GM08714 (cell line): ENCODE measurements at regions not wholly inside any gene's neighbourhood (a gene's known extent, or its start where the extent isn't known, plus 50 kb on each side); places are given as distances from the start of the nearest gene placed in this dataset.

Experiments used
- H3K4me3 ChIP-seq: fragments of 200-500 bp; sonication (Bioruptor generic); 2 replicates; pipeline ENCODE4 v1.5.1; 2014; ENCODE audit warnings: mild to moderate bottlenecking, low read length, inconsistent platforms
- ZNF274 ChIP-seq: IDR thresholded peaks from 2 replicates; pipeline ENCODE4 v1.6.1; 2012; ENCODE audit warnings: mild to moderate bottlenecking, low read depth, low read length

DNA sequence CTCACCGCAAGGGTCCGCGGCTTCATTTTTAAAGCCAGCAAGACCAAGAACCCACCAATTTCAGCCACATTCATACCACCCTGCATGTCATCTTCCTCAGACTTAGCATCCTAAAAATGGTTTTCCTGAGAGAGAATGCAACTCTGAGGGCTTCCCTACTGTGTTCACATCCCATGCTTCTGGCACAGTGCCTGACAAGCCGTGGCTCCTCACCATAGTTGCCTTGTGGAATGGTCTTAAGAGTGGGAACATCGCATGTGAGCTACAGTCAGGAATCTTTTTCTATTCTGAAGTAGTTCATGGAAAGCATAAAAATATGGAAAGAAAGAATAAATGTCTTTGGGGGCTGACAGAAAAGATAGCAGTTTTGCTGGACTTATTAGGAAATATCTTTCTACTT is 120.3 kb downstream of the RAP2B start:
- no peak for TF ChIP-seq ZNF274

DNA sequence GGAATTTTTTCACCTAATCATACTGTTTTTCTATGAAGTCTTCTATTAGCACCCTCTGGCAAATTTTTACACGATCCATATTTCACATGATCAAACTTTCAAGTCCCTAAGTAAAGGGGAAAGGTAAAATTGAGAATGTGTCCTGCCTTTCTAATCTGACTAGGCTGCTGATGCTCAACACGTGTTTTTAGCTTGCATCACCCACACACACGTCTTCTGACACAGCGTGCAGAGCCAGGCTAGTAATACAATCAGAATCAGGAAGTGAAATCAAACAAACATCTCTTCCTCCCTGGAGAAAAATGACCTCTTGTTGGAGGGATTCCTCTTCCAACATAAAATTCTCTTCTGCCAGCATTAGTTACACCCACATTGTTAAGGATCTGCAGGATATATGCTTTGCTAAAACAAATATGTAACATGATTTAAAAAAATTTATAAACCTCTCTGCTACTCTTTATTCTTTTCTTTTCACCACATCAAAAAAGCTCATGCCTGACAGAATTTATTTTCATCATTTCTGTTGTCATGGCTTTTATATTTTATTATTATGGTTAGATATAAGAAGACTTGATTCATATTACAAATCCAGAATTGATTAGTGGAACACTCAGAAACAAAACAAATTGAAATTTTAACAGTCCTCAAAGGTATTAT is 122.4 kb downstream of the RAP2B start:
- H3K4me3 ChIP-seq: no peak overlapping the region
- no peak for TF ChIP-seq ZNF274

More for the DNA sequence above, 120.3 kb downstream of the RAP2B start:
- no peak overlapping the region for H3K4me3 ChIP-seq

DNA sequence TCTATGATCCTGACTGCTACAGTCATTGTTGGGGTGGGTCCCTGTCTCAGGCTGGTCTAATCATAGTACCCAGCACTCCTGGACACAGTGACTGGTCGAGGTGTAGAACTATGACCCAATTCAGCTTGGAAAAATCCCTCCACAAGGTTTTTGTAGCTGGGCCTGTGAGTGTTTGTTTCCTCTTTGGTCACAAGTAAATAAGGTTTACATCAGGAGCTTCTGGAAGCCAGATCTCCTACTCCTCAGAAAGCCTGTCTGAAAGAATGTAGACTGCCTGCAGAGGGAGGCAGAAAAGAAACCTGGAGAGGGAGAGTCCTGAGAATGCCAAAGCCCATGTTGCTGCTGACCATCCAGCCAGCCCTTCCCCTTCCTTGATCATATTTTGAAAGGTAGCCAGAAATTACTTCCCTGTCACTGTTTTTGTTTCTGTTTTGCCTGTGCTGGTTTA is 123.2 kb downstream of the RAP2B start:
- no peak for TF ChIP-seq ZNF274
- H3K4me3 ChIP-seq: no peak overlapping the region

- H3K4me3 ChIP-seq: no peak overlapping the region
- TF ChIP-seq ZNF274: no peak
These were observed 124.0 kb downstream of the RAP2B start for GRCh38 chr3:153285982-153286381.

GRCh38 chr3:153287017-153287416 is 125.0 kb downstream of the RAP2B start:
- no peak overlapping the region for H3K4me3 ChIP-seq
- TF ChIP-seq ZNF274: no peak

DNA sequence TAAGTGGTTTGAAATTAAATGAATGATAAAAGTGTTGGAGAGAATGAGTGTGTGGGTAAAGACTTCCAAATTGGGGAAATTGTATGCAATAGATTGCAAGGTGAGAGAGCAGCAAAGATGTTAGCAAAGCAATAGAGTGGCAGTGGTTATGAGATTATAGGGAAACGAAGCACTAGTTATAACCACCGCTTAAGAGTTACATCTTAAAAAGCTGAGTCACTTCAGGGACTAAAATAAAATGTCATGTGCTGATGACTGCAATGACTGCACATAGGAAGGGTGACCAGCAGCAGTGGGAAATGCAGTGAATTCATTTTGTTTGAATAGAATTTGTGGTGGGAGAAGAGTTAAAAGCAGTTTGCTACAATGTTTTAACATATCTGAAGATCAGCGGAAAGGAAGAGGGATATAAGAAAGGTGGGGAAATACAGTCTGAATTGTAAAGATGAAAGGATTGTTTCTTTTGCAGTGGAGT is 127.3 kb downstream of the RAP2B start:
- no peak for TF ChIP-seq ZNF274

DNA sequence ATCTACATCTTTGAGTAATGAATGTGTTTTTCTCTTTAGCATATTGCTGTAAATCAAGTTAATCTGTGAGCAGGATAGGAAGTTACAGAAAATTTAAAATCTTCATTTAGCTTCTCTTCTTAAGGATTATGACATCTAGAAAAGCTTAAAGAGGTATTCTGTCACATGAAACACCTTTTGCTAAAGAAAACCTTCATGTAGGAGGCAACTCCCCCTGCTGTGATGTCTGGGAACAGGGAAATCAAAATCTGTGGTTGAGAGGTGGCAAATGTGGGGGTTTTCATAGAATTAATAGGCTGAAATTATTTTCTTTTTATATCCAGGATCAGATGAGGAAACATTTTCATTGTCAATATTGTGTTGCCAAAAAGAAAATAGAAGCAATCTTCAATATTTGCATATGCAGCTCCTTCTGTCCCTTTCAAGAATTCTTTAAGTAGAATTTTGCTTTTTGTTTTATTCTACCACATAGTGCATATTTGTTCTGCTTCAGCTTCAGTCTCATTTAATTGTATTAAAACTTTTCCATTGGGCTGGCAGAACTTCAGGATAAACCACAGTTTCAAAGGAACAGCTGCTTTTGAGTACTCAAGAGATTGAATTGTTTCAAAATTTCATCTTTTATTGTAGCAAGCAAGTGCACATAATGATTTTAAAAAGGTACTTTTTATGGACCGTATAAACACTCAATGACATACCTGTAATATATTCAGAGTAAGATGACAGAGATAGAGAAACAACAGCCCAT is 128.4 kb downstream of the RAP2B start:
- H3K4me3 ChIP-seq: no peak overlapping the region
- no peak for TF ChIP-seq ZNF274

More for the DNA sequence above, 127.3 kb downstream of the RAP2B start:
- H3K4me3 ChIP-seq: no peak overlapping the region

- TF ChIP-seq ZNF274: no peak
- H3K4me3 ChIP-seq: no peak overlapping the region
These were observed 129.1 kb downstream of the RAP2B start for GRCh38 chr3:153291059-153291685.

- TF ChIP-seq ZNF274: no peak
These were observed 131.2 kb downstream of the RAP2B start for GRCh38 chr3:153293265-153293664.

DNA sequence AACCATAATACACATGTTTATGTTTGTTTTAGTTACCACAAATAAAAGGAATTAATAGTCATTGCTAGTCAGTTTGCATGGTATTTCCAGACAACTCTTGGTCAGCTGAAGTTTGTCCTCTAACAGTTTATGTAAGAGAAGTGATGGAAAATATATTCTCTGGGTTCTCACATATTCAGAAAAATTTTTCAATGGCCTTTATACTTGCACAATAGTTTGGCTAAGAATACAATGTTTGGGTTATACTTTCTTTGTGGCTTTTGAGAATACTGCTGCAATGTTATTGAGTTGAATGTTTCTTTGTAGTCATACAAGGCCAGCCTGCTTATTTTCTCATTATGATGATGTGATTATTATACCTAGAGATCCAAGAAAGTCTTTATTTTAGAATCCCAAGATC is 133.9 kb downstream of the RAP2B start:
- no peak overlapping the region for H3K4me3 ChIP-seq
- no peak for TF ChIP-seq ZNF274

More at GRCh38 chr3:153293265-153293664, 131.2 kb downstream of the RAP2B start:
- H3K4me3 ChIP-seq: no peak overlapping the region

- no peak for TF ChIP-seq ZNF274
- no peak overlapping the region for H3K4me3 ChIP-seq
These were observed 143.2 kb downstream of the RAP2B start for GRCh38 chr3:153305189-153305588.

- no peak overlapping the region for H3K4me3 ChIP-seq
- TF ChIP-seq ZNF274: no peak
These were observed 149.5 kb downstream of the RAP2B start for GRCh38 chr3:153311541-153311940.

DNA sequence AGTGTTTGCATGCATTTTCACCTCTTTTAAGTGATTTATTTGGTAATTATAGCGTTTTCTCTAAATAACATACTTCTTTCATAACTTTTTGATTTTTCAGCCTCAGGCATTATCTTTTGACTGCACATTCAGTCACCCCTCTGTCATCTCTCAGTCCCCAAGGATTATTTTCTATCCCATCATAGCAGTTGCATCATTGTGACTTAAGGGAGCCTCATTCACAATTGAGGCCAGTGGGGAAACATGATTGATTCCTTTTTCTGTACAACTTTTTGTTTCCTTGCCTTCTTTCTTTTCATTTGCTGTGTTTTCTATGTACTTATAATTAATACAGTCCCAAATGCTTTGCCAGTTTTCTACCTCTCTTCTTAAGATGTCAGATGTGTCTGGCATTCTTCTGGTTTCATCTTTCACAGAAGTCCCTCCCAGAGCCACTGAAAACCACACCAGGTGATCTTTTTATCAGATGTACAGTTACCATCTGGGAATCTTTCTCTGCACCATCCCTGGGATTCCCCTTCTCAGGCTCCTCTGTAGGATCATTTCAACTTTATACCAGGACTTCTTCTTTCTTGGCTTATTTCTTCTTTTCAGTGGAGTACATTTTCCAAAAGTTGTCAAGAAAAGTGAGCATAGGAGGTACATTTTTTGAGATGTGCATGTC is 151.4 kb downstream of the RAP2B start:
- TF ChIP-seq ZNF274: no peak
- no peak overlapping the region for H3K4me3 ChIP-seq

DNA sequence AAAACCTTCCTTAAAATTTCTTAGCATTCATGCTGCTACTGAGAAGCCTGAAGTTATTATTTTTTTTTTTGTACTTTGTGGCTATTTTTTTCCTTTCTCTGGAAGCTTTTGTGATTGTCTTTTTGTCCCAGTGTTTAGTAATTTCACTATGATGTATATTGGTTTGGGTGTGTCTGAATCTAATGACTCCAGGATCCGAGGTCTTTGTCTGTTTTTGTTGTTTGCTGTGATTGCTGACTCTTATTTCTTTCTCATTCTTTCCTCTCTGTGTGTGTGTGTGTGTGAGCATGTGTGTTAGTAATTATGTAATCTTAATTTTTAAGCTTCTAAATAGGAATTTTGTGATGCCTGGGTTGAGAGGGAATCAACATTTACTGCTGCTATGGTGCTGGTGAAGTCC is 152.0 kb downstream of the RAP2B start:
- H3K4me3 ChIP-seq: no peak overlapping the region
- no peak for TF ChIP-seq ZNF274

- H3K4me3 ChIP-seq: no peak overlapping the region
- no peak for TF ChIP-seq ZNF274
These were observed 153.8 kb downstream of the RAP2B start for GRCh38 chr3:153315781-153316180.
